GM18867 (cell line): ENCODE measurements at regions not wholly inside any gene's neighbourhood (a gene's known extent, or its start where the extent isn't known, plus 50 kb on each side); places are given as distances from the start of the nearest gene placed in this dataset.
A peak's percentile ranks its signal among the peaks of the same experiment; 100 is the strongest.

Source experiments
- ATAC-seq: cut with Tn5 transposase; IDR thresholded peaks from one replicate; pipeline ENCODE4 v1.9.1; 2021; ENCODE audit warnings: mild to moderate bottlenecking, moderate library complexity; ENCODE audit not compliant: unreplicated experiment

DNA sequence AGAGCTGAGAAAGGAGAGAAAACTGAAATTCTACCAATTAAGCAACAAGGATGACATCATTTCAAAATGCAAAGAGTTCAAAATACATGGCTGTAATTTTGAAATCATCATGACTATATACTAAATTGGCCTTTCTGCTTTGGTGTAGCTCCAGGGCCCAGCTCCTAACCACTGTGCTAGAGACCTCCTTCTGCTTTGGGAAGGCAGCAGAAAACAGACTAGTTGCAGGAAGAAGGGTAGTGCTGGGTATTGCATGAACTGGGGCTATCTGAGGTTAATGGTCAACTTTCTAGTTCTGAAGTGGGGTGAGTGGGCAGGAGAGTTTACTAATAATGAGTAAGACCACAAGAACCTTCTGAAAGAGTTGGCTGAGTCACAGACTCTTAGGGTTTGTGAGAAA, 66.2 kb downstream of the PTGER2 start:
- ATAC-seq: peak; percentile 99
